ENCODE measurements at regions not wholly inside any gene's neighbourhood (a gene's known extent, or its start where the extent isn't known, plus 50 kb on each side); places are given as distances from the start of the nearest gene placed in this dataset.

DNA sequence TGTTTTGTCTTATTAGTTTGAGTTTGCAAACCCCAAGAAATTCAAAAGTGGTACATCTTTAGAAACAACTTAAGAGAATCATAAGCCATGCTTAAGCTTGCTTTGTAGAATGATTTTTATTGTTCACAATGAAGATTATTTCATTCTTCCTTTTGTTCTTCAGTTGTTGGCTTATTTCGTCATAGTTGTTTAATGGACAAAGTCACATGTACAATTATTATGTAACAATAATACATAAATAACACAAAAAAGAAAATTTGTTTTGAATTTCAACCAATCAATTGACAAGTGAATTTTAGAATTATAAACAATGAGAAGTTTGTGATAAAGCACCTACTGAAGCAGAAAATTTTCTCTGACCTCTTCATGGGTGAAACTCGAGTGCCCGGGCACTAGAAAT is 111.8 kb upstream of the IGF1 start:
- ATAC-seq: no peak
- no peaks in the 10 kb centered on the region for H3K9me3 ChIP-seq
- no peaks in the 10 kb centered on the region for H3K4me1 ChIP-seq (ENCODE audit: low read depth)
- intact Hi-C loops (cut with DNase I, micrococcal nuclease): no loop called here
- DNase-seq: no peak
- TF ChIP-seq CTCF (IDR thresholded peaks at IDR 0.05): no peak
- no peak overlapping the region for H3K4me3 ChIP-seq
- H3K36me3 ChIP-seq (ENCODE audit: low read depth): no peaks in the 10 kb centered on the region

DNA sequence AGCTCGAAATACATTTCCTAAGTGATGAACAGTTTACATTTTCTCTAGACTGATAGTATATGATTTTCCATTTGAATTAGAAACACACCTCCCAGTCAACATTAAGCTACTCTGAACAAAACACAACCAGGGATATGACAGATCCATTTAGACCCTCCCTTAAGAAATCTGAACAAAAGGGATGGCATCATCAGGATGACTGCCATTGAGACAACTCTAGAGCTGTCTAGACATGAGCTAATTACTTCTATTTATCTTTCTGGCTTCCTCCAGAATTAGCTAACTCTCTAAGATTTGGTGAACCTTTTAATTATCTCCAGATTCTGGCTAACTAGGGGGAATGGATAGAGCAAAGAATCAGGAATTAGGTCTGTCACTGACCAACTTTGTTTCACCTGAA is 92.9 kb upstream of the IGF1 start:
- no peaks in the 10 kb centered on the region for H3K9me3 ChIP-seq
- no peak for TF ChIP-seq CTCF (IDR thresholded peaks at IDR 0.05)
- no peak for DNase-seq
- no peaks in the 10 kb centered on the region for H3K36me3 ChIP-seq (ENCODE audit: low read depth)
- intact Hi-C loops (cut with DNase I, micrococcal nuclease): no loop called here
- no peaks in the 10 kb centered on the region for H3K4me1 ChIP-seq (ENCODE audit: low read depth)
- H3K4me3 ChIP-seq: no peak overlapping the region
- ATAC-seq: no peak

DNA sequence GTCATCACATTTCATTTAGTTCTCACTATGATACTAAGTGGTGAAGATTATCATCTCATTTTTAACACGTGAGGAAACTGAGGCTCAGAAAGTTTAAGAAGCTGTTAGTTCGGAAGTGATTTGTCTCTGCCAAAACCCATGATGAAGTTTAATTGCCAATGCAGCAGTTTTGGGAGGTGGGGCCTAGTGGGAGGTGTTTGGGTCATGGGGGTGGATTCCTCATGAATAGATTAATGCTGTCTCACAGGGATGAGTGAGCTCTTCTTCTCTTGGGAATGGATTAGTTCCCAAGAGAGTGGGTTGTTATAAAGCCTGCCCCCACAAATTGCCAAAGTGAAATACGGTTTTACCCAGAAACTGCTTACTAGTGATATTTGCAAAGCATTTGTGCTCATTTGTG is 91.5 kb upstream of the IGF1 start:
- Histone ChIP-seq H3K4me1 (ENCODE audit: low read depth) (no peaks in the 10 kb centered on the region), H3K4me3 (no peak overlapping the region), H3K36me3 (ENCODE audit: low read depth) (no peaks in the 10 kb centered on the region), H3K9me3 (no peaks in the 10 kb centered on the region)
- DNase-seq (no peak), ATAC-seq (no peak)
- intact Hi-C loops (cut with DNase I, micrococcal nuclease): no loop called here
- no peak for TF ChIP-seq CTCF (IDR thresholded peaks at IDR 0.05)

- H3K4me1 ChIP-seq (ENCODE audit: low read depth): no peaks in the 10 kb centered on the region
- TF ChIP-seq CTCF (IDR thresholded peaks at IDR 0.05): no peak
- ATAC-seq: no peak
- DNase-seq: no peak
- intact Hi-C loops (cut with DNase I, micrococcal nuclease): no loop called here
- H3K4me3 ChIP-seq: no peak overlapping the region
- H3K9me3 ChIP-seq: no peaks in the 10 kb centered on the region
- H3K36me3 ChIP-seq (ENCODE audit: low read depth): no peaks in the 10 kb centered on the region
Measured at GRCh38 chr12:102570256-102570655, 89.9 kb upstream of the IGF1 start.

DNA sequence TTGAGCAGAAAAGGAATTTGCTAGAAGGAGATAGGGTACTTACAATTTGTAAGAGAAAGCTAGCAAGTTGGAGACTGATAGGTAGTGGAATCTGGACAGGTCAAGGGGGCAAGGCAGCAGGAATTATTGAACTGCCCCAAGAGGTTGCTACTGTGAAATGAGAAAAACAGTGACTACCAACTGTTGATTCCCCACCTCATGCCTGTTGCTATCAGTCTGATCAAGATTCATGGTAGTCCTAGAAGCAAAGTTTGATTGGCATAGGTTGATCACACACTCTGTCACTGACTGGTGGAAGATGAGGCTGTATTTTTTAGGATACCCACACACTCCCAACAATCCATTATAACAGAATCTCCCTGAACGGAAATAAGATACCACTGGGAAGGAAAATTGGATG is 89.4 kb upstream of the IGF1 start:
- intact Hi-C loops (cut with DNase I, micrococcal nuclease): no loop called here
- H3K4me3 ChIP-seq: no peak overlapping the region
- no peak for TF ChIP-seq CTCF (IDR thresholded peaks at IDR 0.05)
- no peak for DNase-seq
- ATAC-seq: no peak
- no peaks in the 10 kb centered on the region for H3K9me3 ChIP-seq
- H3K4me1 ChIP-seq (ENCODE audit: low read depth): no peaks in the 10 kb centered on the region
- H3K36me3 ChIP-seq (ENCODE audit: low read depth): no peaks in the 10 kb centered on the region

DNA sequence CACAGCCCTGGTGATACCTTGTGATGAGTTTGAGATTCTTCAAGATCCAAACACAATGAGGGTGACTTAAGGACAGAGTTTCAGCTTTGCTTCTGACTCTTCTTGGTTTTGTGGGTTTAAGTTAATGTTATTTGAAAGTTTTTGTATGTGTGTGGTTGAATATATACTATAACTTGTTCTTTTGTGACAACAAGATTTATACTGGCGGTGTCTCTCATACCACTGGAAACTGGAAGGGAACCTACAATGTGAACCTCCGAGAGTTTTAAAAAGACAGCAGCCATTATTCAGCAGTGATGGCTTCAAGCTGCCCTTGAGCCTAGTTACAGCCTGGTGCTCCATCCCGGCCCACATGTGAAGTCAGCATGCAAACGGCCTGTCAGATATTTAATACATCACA is 87.9 kb upstream of the IGF1 start:
- Histone ChIP-seq H3K4me1 (ENCODE audit: low read depth) (no peaks in the 10 kb centered on the region), H3K9me3 (no peaks in the 10 kb centered on the region), H3K4me3 (no peak overlapping the region), H3K36me3 (ENCODE audit: low read depth) (no peaks in the 10 kb centered on the region)
- no peak for TF ChIP-seq CTCF (IDR thresholded peaks at IDR 0.05)
- intact Hi-C loops (cut with DNase I, micrococcal nuclease): no loop called here
- ATAC-seq (no peak), DNase-seq (no peak)

All from mucosa of descending colon (tissue), 3 donors.